ENCODE measurements at regions not wholly inside any gene's neighbourhood (a gene's known extent, or its start where the extent isn't known, plus 50 kb on each side); places are given as distances from the start of the nearest gene placed in this dataset.
A peak's percentile ranks its signal among the peaks of the same experiment; 100 is the strongest.

DNA sequence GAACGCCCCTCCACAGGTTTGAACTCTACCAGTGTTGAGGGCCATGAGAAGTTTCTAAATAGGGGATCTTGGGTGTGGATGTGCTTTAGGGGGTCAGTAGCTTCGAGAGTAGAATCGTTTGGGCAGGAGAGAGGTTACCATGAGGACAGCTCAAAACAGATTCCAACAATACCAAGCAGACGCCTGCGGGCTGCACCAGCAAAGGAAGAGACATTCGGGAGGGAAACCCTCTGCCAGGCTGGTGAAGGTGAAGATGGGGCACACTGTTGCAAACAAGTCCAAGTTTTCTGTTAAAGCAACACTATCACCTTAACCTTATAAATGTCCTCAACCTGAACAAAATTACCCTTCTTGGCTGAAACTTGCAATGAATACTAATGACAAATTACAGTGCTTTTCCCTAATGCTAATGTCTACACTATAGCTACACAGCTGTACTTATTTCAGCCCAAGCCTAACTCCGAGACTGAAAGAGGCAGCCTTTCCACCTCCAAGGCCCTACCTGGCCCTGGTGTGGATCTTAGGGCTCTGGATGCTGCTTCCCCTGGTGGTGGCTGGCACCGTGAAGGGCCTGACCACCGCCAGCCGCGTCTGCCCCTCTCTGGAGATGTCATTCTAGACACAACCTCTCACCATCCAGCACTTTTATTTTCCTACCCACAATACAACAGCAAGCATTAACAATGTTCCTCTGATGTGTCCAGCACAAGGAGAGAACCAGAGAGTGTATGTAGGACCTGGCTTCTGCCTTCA is 80.1 kb downstream of the DLL1 start:
- H3K9me3 ChIP-seq: no peaks in the 10 kb centered on the region
- no peaks in the 10 kb centered on the region for H3K4me1 ChIP-seq
- H3K27ac ChIP-seq: no peak overlapping the region
- no peaks in the 10 kb centered on the region for H3K36me3 ChIP-seq
- TF ChIP-seq, protein P1, sequence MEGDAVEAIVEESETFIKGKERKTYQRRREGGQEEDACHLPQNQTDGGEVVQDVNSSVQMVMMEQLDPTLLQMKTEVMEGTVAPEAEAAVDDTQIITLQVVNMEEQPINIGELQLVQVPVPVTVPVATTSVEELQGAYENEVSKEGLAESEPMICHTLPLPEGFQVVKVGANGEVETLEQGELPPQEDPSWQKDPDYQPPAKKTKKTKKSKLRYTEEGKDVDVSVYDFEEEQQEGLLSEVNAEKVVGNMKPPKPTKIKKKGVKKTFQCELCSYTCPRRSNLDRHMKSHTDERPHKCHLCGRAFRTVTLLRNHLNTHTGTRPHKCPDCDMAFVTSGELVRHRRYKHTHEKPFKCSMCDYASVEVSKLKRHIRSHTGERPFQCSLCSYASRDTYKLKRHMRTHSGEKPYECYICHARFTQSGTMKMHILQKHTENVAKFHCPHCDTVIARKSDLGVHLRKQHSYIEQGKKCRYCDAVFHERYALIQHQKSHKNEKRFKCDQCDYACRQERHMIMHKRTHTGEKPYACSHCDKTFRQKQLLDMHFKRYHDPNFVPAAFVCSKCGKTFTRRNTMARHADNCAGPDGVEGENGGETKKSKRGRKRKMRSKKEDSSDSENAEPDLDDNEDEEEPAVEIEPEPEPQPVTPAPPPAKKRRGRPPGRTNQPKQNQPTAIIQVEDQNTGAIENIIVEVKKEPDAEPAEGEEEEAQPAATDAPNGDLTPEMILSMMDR (IDR thresholded peaks at IDR 0.05): no peak
- H3K27me3 ChIP-seq: no peaks in the 10 kb centered on the region
- no peak overlapping the region for H3K4me3 ChIP-seq
- peak; percentile 34 for DNase-seq (ENCODE audit: low spot score)

DNA sequence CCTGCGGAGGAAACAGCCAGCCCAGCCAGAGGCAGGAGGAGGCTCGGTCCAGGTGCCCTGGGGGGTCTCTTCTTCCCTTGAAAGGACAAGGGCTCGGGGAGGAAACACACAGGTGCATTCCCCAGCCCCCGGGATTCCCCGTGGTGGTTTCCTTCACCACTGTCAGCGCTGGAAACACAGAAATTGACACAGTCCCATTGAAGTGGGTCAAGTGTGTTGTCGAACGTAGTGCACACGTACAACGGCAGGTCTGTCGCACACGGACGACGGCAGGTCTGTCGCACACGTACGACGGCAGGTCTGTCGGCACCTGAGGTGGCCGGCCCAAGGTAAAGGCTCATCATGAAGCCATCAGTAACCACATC is 80.9 kb downstream of the DLL1 start:
- Histone ChIP-seq H3K27me3 (no peaks in the 10 kb centered on the region), H3K4me1 (no peaks in the 10 kb centered on the region), H3K27ac (no peak overlapping the region), H3K9me3 (no peaks in the 10 kb centered on the region), H3K36me3 (no peaks in the 10 kb centered on the region), H3K4me3 (no peak overlapping the region)
- DNase-seq (ENCODE audit: low spot score): peak; percentile 7
- TF ChIP-seq, protein P1 (IDR thresholded peaks at IDR 0.05): no peak

DNA sequence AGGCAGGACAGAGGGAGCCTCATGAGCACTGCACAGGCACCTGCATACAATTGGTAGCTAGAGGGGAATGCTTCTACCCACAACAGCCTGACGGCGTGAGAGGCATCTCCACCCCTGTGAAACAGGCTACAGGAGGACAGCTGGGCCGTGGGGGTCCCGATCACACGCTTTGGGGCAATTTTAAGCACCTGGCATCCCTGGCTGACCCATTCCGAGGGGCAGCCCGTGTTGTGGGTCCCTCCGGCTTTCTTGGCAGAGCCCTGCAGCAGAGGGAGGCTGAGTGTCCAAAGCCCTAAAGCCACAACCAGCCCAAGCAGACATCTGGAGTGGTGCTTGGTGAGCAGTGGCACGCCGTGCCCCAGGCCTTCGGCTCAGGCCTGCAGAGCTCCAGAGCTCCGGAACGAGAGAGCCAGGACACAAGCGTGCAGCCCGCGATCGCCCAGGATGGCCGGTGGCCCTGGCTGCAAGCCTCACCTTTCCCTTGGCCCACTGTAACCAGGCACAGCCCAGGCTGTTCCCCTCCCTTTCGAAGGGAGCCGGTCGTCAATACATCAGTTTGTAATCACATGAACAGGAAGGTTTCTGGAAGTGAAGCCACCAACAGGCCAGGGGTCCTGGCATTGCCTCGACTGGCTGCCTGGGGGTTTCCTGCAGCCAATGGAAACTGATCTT is 81.4 kb downstream of the DLL1 start:
- H3K4me1 ChIP-seq: no peaks in the 10 kb centered on the region
- H3K36me3 ChIP-seq: no peaks in the 10 kb centered on the region
- H3K27ac ChIP-seq: no peak overlapping the region
- H3K9me3 ChIP-seq: no peaks in the 10 kb centered on the region
- peak; percentile 32 for DNase-seq (ENCODE audit: low spot score)
- H3K4me3 ChIP-seq: no peak overlapping the region
- TF ChIP-seq, protein P1 (IDR thresholded peaks at IDR 0.05): no peak
- H3K27me3 ChIP-seq: no peaks in the 10 kb centered on the region

DNA sequence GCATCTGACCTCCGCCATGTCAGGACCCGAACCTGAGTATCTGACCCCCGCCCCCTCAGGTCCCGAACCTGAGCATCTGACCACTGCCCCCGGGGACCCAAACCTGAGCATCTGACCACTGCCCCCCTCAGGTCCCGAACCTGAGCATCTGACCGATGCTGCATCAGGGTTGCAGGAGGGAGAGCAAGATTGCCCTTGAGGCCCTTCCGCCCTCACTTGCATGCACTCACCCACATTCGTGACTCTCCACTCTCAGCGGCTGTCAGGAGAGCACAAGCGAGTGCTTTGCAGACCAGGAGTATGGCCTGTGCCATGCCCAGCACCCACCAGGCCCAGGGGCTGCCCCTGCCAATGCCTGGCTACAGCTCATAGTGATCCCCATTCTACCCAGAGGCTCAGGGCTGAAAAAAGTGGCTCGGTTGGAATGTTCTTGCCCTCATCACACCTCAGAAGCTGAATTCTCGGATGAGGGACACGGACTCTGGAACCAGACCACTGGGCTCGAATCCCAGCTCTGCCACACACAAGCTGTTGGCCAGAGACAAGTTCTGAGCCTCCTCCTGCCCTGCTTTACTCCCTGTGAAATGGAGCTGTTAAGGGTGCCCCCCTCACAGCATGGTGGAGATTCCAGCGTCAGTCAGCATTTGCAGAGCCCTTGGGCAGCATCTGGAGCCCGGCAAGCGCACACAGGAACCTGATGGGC is 82.1 kb downstream of the DLL1 start:
- Histone ChIP-seq H3K9me3 (no peaks in the 10 kb centered on the region), H3K4me1 (no peaks in the 10 kb centered on the region), H3K4me3 (no peak overlapping the region), H3K27me3 (no peaks in the 10 kb centered on the region), H3K36me3 (no peaks in the 10 kb centered on the region), H3K27ac (no peak overlapping the region)
- peak; percentile 40 for DNase-seq (ENCODE audit: low spot score)
- TF ChIP-seq, protein P1 (IDR thresholded peaks at IDR 0.05): no peak

DNA sequence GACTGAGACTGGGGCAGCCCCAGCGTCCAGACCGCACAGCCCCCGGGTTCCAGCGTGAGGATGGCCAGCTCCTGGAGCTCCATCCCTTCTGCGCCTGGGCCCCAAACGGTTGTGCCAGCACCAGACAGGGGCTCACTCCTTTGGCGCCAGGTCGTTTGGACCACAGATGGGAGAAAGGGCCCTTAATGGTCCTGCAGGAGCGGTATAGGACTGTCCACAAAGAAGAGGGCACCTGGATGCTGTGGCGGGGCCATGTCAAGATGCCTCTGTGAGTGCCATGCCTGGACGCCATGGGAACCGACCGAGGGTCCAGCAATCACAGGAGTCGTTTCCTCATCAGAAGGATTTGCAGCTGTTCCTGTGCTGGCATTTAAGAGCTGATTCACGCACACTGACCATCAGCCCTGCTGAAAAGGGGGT is 82.7 kb downstream of the DLL1 start:
- Histone ChIP-seq H3K27me3 (no peaks in the 10 kb centered on the region), H3K4me1 (no peaks in the 10 kb centered on the region), H3K27ac (no peak overlapping the region), H3K4me3 (no peak overlapping the region), H3K9me3 (no peaks in the 10 kb centered on the region), H3K36me3 (no peaks in the 10 kb centered on the region)
- DNase-seq (ENCODE audit: low spot score): peak; percentile 53
- TF ChIP-seq, protein P1 (IDR thresholded peaks at IDR 0.05): no peak
